GM23338 (cell line): ENCODE measurements at regions not wholly inside any gene's neighbourhood (a gene's known extent, or its start where the extent isn't known, plus 50 kb on each side); places are given as distances from the start of the nearest gene placed in this dataset.

Experiments used
- ATAC-seq: fragments of 200-7000 bp; cut with Tn5 transposase; 3 replicates; pipeline ENCODE4 v1.9.1; 2020
- DNase-seq: peaks from one replicate; pipeline ENCODE4 v3.0.0-alpha.2; 2015; ENCODE audit warnings: low spot score
- H2AFZ ChIP-seq: fragments of 200-600 bp; sonication (generic); 2 replicates; pipeline ENCODE4 v1.8.0; 2016; ENCODE audit warnings: antibody characterized with exemption, mild to moderate bottlenecking, moderate library complexity
- H3F3A ChIP-seq: fragments of 200-600 bp; sonication (generic); replicated peaks from 2 replicates; pipeline ENCODE4 v1.8.0; 2017; ENCODE audit warnings: antibody characterized with exemption, mixed run types, low read depth
- H3K27ac ChIP-seq: fragments of 200-600 bp; sonication (generic); 2 replicates; pipeline ENCODE4 v1.6.1; 2016; ENCODE audit warnings: low read depth
- H3K27me3 ChIP-seq: fragments of 200-600 bp; sonication (generic); 2 replicates; pipeline ENCODE4 v1.8.0; 2016; ENCODE audit warnings: mild to moderate bottlenecking, mixed run types, moderate library complexity; ENCODE audit not compliant: insufficient read depth
- H3K36me3 ChIP-seq: fragments of 200-600 bp; sonication (generic); 2 replicates; pipeline ENCODE4 v1.8.0; 2016; ENCODE audit warnings: mild to moderate bottlenecking; ENCODE audit not compliant: insufficient read depth
- H3K4me1 ChIP-seq: fragments of 200-600 bp; sonication (generic); 2 replicates; pipeline ENCODE4 v1.8.0; 2016; ENCODE audit warnings: mild to moderate bottlenecking, moderate library complexity; ENCODE audit not compliant: insufficient read depth
- H3K4me2 ChIP-seq: fragments of 200-600 bp; sonication (generic); 2 replicates; pipeline ENCODE4 v1.7.1; 2017; ENCODE audit warnings: mixed run types
- H3K4me3 ChIP-seq: fragments of 200-600 bp; sonication (generic); 2 replicates; pipeline ENCODE4 v1.6.1; 2016; ENCODE audit warnings: mixed run types
- H3K79me2 ChIP-seq: fragments of 200-600 bp; sonication (generic); replicated peaks from 2 replicates; pipeline ENCODE4 v1.8.0; 2017; ENCODE audit warnings: mild to moderate bottlenecking; ENCODE audit not compliant: insufficient read depth
- H3K9me2 ChIP-seq: fragments of 200-600 bp; sonication (generic); 2 replicates; pipeline ENCODE4 v1.8.0; 2017; ENCODE audit not compliant: insufficient read depth
- H4K20me1 ChIP-seq: fragments of 200-600 bp; sonication (generic); replicated peaks from 2 replicates; pipeline ENCODE4 v1.8.0; 2017; ENCODE audit warnings: mild to moderate bottlenecking; ENCODE audit not compliant: insufficient read depth
- H3K27ac Mint-ChIP-seq: 2 replicates; pipeline ENCODE4 v1.8.0; 2020; ENCODE audit warnings: inconsistent platforms, mild to moderate bottlenecking, moderate library complexity, mixed read lengths
- H3K27me3 Mint-ChIP-seq: 3 replicates; pipeline ENCODE4 v1.8.0; 2022; ENCODE audit warnings: low read depth, mild to moderate bottlenecking, moderate library complexity, mixed read lengths, inconsistent platforms; ENCODE audit not compliant: insufficient read depth, poor library complexity
- H3K36me3 Mint-ChIP-seq: 3 replicates; pipeline ENCODE4 v1.8.0; 2021; ENCODE audit warnings: low read depth, mild to moderate bottlenecking, inconsistent platforms, moderate library complexity, mixed read lengths
- H3K4me1 Mint-ChIP-seq: 3 replicates; pipeline ENCODE4 v1.8.0; 2020; ENCODE audit warnings: mild to moderate bottlenecking, inconsistent platforms, mixed read lengths
- H3K4me3 Mint-ChIP-seq: 3 replicates; pipeline ENCODE4 v1.8.0; 2021; ENCODE audit warnings: moderate library complexity, mild to moderate bottlenecking, inconsistent platforms, mixed read lengths
- H3K9me3 Mint-ChIP-seq: 3 replicates; pipeline ENCODE4 v1.8.0; 2020; ENCODE audit warnings: moderate library complexity, mild to moderate bottlenecking, inconsistent platforms, mixed read lengths
- CREB1 ChIP-seq: fragments of 250-450 bp; sonication (Bioruptor Pico); IDR thresholded peaks from 2 replicates; pipeline ENCODE4 v1.5.0; 2020; ENCODE audit warnings: low read depth, mild to moderate bottlenecking, moderate library complexity
- NANOG ChIP-seq: IDR thresholded peaks from 2 replicates; pipeline ENCODE4 v1.6.1; 2016; ENCODE audit warnings: antibody characterized with exemption, borderline replicate concordance
- POLR2AphosphoS5 ChIP-seq: IDR thresholded peaks from 2 replicates; pipeline ENCODE4 v1.6.1; 2016; ENCODE audit warnings: antibody characterized with exemption, low read depth
- ZNF114 ChIP-seq: fragments of 250-450 bp; sonication (Bioruptor Pico); IDR thresholded peaks from 2 replicates; pipeline ENCODE4 v1.5.0; 2020; ENCODE audit warnings: mild to moderate bottlenecking, moderate library complexity
- ZNF331 ChIP-seq: fragments of 250-450 bp; sonication (Bioruptor Pico); IDR thresholded peaks from 2 replicates; pipeline ENCODE4 v1.5.0; 2020; ENCODE audit warnings: low read depth, mild to moderate bottlenecking, moderate library complexity
- TF ChIP-seq, protein P1 (sequence below): fragments of 250-450 bp; sonication (Bioruptor Pico); IDR thresholded peaks from 2 replicates; pipeline ENCODE4 v1.5.0; 2020; ENCODE audit warnings: mild to moderate bottlenecking, moderate library complexity
- TF ChIP-seq, protein P2 (sequence below), 2 experiments: fragments of 200-600 bp in 1 of 2; sonication (generic) in 1 of 2; conservative IDR thresholded peaks; 2 replicates each; pipeline versions ENCODE4 v1.5.1 to v1.6.1; 2016 to 2017; ENCODE audit warnings: antibody characterized with exemption in 2 of 2, low read depth in 2 of 2, mild to moderate bottlenecking in 2 of 2, moderate library complexity in 1 of 2
- TF ChIP-seq, protein P3 (sequence below): IDR thresholded peaks from one replicate; pipeline ENCODE4 v1.6.1; 2018; ENCODE audit warnings: antibody characterized with exemption; ENCODE audit not compliant: unreplicated experiment
- TF ChIP-seq, protein P4 (sequence below): IDR thresholded peaks from 2 replicates; pipeline ENCODE4 v1.6.1; 2016; ENCODE audit warnings: antibody characterized with exemption

DNA sequence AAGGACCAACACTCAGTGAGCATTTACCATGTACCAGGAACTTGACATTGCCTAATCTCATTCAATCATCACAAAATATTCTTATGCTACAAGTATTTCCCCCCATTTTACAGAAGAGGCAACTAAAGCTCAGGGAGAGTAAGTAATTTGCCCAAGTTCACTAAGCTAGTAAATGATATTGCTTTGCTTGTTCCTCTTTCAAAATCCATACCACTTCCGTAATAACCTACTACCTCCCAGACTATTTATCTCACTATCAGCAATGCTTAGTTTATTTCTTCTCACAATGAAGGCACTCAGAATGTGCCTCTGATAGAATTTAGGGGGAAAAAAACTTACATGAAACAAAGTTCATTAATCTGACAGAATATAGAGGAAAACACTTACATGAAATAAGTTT, 1070.9 kb upstream of the FANCL start (continued):
- TF ChIP-seq, protein P1, sequence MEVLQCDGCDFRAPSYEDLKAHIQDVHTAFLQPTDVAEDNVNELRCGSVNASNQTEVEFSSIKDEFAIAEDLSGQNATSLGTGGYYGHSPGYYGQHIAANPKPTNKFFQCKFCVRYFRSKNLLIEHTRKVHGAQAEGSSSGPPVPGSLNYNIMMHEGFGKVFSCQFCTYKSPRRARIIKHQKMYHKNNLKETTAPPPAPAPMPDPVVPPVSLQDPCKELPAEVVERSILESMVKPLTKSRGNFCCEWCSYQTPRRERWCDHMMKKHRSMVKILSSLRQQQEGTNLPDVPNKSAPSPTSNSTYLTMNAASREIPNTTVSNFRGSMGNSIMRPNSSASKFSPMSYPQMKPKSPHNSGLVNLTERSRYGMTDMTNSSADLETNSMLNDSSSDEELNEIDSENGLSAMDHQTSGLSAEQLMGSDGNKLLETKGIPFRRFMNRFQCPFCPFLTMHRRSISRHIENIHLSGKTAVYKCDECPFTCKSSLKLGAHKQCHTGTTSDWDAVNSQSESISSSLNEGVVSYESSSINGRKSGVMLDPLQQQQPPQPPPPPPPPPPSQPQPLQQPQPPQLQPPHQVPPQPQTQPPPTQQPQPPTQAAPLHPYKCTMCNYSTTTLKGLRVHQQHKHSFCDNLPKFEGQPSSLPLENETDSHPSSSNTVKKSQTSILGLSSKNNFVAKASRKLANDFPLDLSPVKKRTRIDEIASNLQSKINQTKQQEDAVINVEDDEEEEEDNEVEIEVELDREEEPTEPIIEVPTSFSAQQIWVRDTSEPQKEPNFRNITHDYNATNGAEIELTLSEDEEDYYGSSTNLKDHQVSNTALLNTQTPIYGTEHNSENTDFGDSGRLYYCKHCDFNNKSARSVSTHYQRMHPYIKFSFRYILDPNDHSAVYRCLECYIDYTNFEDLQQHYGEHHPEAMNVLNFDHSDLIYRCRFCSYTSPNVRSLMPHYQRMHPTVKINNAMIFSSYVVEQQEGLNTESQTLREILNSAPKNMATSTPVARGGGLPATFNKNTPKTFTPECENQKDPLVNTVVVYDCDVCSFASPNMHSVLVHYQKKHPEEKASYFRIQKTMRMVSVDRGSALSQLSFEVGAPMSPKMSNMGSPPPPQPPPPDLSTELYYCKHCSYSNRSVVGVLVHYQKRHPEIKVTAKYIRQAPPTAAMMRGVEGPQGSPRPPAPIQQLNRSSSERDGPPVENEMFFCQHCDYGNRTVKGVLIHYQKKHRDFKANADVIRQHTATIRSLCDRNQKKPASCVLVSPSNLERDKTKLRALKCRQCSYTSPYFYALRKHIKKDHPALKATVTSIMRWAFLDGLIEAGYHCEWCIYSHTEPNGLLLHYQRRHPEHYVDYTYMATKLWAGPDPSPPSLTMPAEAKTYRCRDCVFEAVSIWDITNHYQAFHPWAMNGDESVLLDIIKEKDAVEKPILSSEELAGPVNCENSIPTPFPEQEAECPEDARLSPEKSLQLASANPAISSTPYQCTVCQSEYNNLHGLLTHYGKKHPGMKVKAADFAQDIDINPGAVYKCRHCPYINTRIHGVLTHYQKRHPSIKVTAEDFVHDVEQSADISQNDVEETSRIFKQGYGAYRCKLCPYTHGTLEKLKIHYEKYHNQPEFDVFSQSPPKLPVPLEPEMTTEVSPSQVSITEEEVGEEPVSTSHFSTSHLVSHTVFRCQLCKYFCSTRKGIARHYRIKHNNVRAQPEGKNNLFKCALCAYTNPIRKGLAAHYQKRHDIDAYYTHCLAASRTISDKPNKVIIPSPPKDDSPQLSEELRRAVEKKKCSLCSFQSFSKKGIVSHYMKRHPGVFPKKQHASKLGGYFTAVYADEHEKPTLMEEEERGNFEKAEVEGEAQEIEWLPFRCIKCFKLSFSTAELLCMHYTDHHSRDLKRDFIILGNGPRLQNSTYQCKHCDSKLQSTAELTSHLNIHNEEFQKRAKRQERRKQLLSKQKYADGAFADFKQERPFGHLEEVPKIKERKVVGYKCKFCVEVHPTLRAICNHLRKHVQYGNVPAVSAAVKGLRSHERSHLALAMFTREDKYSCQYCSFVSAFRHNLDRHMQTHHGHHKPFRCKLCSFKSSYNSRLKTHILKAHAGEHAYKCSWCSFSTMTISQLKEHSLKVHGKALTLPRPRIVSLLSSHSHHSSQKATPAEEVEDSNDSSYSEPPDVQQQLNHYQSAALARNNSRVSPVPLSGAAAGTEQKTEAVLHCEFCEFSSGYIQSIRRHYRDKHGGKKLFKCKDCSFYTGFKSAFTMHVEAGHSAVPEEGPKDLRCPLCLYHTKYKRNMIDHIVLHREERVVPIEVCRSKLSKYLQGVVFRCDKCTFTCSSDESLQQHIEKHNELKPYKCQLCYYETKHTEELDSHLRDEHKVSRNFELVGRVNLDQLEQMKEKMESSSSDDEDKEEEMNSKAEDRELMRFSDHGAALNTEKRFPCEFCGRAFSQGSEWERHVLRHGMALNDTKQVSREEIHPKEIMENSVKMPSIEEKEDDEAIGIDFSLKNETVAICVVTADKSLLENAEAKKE, result no peak
- TF ChIP-seq NANOG, result no peak
- TF ChIP-seq, protein P2, sequence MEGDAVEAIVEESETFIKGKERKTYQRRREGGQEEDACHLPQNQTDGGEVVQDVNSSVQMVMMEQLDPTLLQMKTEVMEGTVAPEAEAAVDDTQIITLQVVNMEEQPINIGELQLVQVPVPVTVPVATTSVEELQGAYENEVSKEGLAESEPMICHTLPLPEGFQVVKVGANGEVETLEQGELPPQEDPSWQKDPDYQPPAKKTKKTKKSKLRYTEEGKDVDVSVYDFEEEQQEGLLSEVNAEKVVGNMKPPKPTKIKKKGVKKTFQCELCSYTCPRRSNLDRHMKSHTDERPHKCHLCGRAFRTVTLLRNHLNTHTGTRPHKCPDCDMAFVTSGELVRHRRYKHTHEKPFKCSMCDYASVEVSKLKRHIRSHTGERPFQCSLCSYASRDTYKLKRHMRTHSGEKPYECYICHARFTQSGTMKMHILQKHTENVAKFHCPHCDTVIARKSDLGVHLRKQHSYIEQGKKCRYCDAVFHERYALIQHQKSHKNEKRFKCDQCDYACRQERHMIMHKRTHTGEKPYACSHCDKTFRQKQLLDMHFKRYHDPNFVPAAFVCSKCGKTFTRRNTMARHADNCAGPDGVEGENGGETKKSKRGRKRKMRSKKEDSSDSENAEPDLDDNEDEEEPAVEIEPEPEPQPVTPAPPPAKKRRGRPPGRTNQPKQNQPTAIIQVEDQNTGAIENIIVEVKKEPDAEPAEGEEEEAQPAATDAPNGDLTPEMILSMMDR (conservative IDR thresholded peaks at IDR 0.05; ENCODE audit: low read depth in 2 of 2), result no peak
- no peak for TF ChIP-seq POLR2AphosphoS5

DNA sequence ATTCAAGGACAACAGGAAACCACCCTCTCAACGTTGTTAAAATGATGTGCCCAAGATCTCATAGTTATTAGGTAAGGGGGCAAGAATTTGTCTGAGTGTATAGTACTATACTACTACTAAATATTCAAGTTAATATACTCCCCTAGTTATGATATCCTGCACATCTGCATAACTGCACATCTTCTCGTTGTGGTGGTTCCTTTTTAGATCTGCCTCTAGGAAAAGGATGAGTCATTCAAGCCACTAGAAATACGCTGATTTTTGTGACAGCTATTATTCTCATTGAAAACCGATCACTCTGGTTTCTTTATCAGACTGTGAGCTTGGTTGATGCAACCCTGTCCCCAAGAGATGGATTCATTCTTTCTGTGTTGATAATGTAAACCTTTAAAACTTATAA, 1067.0 kb upstream of the FANCL start:
- H2AFZ ChIP-seq, result 0 out of 2 replicates have a peak overlapping the region, but pooled peaks have one; percentile 29
- no peaks in the 10 kb centered on the region for H3F3A ChIP-seq
- no peaks in the 10 kb centered on the region for H3K9me2 ChIP-seq
- no peaks in the 10 kb centered on the region for H4K20me1 ChIP-seq
- peaks cover 1% of the 10 kb centered on the region for H3K27me3 Mint-ChIP-seq
- no peaks in the 10 kb centered on the region for H3K27me3 ChIP-seq
- no peak overlapping the region for H3K4me3 Mint-ChIP-seq
- H3K27ac ChIP-seq, result no peak overlapping the region
- DNase-seq, result no peak
- no peaks in the 10 kb centered on the region for H3K9me3 Mint-ChIP-seq
- peaks cover 1% of the 10 kb centered on the region; the same call in 1 of the 3 replicates for H3K4me1 Mint-ChIP-seq
- no peak overlapping the region for H3K27ac Mint-ChIP-seq
- no peaks in the 10 kb centered on the region for H3K36me3 ChIP-seq
- no peaks in the 10 kb centered on the region; the same call in 1 of the 2 replicates for H3K4me1 ChIP-seq
- H3K36me3 Mint-ChIP-seq, result no peaks in the 10 kb centered on the region
- H3K4me3 ChIP-seq, result no peak overlapping the region
- no peak overlapping the region for H3K4me2 ChIP-seq
- H3K79me2 ChIP-seq, result no peaks in the 10 kb centered on the region
- ATAC-seq, result no peak
- TF ChIP-seq ZNF331 (CRISPR knock-in tag) (no peak), NANOG (no peak), CREB1 (CRISPR knock-in tag) (no peak), ZNF114 (CRISPR knock-in tag) (no peak), POLR2AphosphoS5 (no peak)
- TF ChIP-seq, protein P3, sequence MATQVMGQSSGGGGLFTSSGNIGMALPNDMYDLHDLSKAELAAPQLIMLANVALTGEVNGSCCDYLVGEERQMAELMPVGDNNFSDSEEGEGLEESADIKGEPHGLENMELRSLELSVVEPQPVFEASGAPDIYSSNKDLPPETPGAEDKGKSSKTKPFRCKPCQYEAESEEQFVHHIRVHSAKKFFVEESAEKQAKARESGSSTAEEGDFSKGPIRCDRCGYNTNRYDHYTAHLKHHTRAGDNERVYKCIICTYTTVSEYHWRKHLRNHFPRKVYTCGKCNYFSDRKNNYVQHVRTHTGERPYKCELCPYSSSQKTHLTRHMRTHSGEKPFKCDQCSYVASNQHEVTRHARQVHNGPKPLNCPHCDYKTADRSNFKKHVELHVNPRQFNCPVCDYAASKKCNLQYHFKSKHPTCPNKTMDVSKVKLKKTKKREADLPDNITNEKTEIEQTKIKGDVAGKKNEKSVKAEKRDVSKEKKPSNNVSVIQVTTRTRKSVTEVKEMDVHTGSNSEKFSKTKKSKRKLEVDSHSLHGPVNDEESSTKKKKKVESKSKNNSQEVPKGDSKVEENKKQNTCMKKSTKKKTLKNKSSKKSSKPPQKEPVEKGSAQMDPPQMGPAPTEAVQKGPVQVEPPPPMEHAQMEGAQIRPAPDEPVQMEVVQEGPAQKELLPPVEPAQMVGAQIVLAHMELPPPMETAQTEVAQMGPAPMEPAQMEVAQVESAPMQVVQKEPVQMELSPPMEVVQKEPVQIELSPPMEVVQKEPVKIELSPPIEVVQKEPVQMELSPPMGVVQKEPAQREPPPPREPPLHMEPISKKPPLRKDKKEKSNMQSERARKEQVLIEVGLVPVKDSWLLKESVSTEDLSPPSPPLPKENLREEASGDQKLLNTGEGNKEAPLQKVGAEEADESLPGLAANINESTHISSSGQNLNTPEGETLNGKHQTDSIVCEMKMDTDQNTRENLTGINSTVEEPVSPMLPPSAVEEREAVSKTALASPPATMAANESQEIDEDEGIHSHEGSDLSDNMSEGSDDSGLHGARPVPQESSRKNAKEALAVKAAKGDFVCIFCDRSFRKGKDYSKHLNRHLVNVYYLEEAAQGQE, result no peak
- TF ChIP-seq, protein P4, sequence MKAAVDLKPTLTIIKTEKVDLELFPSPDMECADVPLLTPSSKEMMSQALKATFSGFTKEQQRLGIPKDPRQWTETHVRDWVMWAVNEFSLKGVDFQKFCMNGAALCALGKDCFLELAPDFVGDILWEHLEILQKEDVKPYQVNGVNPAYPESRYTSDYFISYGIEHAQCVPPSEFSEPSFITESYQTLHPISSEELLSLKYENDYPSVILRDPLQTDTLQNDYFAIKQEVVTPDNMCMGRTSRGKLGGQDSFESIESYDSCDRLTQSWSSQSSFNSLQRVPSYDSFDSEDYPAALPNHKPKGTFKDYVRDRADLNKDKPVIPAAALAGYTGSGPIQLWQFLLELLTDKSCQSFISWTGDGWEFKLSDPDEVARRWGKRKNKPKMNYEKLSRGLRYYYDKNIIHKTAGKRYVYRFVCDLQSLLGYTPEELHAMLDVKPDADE, result no peak
